Right lobe of liver (tissue), 6 donors: ENCODE measurements at regions not wholly inside any gene's neighbourhood (a gene's known extent, or its start where the extent isn't known, plus 50 kb on each side); places are given as distances from the start of the nearest gene placed in this dataset.

Experiments
- ATAC-seq, 4 donors: fragments of 200-7000 bp; cut with Tn5 transposase; one replicate each; pipeline ENCODE4 v1.9.1; 2020; ENCODE audit warnings: mild to moderate bottlenecking in 4 of 4, moderate library complexity in 4 of 4
- DNase-seq, 3 donors: peaks; one replicate each; pipeline ENCODE4 v3.0.0-alpha.2; 2020
- H3K27ac ChIP-seq, 3 donors: fragments of 200-600 bp; one replicate each; pipeline ENCODE4 v1.8.0; 2022
- H3K27me3 ChIP-seq, 2 donors: fragments of 200-600 bp; one replicate each; pipeline ENCODE4 v1.8.0; 2022
- H3K36me3 ChIP-seq, 4 donors: fragments of 200-600 bp; sonication (generic) in 1 of 4; one replicate each; pipeline versions ENCODE4 v1.5.1 to v1.8.0; 2017 to 2022; ENCODE audit warnings: control low read depth in 1 of 4
- H3K4me1 ChIP-seq, 4 donors: fragments of 200-600 bp; sonication (generic) in 1 of 4; one replicate each; pipeline versions ENCODE4 v1.5.1 to v1.8.0; 2017 to 2022; ENCODE audit warnings: control low read depth in 1 of 4
- H3K4me3 ChIP-seq, 3 donors: fragments of 200-600 bp; one replicate each; pipeline ENCODE4 v1.8.0; 2022
- H3K9me3 ChIP-seq, 4 donors: fragments of 200-600 bp; sonication (generic) in 1 of 4; one replicate each; pipeline versions ENCODE4 v1.5.1 to v1.8.0; 2017 to 2022; ENCODE audit warnings: control low read depth in 1 of 4
- CTCF ChIP-seq, 4 donors: fragments of 200-600 bp in 3 of 4; fragments of 450-650 bp in 1 of 4; IDR thresholded peaks; one replicate each; pipeline versions ENCODE4 v1.5.1 to v1.8.0; 2016 to 2022; ENCODE audit warnings: antibody characterized with exemption in 4 of 4, mild to moderate bottlenecking in 2 of 4
- POLR2A ChIP-seq: fragments of 450-650 bp; IDR thresholded peaks from one replicate; pipeline ENCODE4 v1.6.1; 2017; ENCODE audit warnings: antibody characterized with exemption, mild to moderate bottlenecking
- WGBS: methylation state at CpG from one replicate; pipeline ENCODE4 v1.1.6; 2018; ENCODE audit warnings: low coverage, low lambda C conversion rate; ENCODE audit not compliant: insufficient coverage; ENCODE audit errors: missing lambda C conversion rate; 5-methylcytosine and 5-hydroxymethylcytosine counted together
- intact Hi-C, 2 donors: fragments of 100-400 bp; cut with DNase I; formaldehyde crosslinking; loops; one replicate each; pipeline versions ENCODE4 v1.11.2 to v1.14.1; 2022
- donor health status: DM: no; HTN: yes; CAD: no.
- donor health status: DM: no; HTN: no; CAD: no.
- donor health status: DM: no; HTN: no; CAD: no.
- donor health status: DM: no; HTN: yes; CAD: no.
- donor health status: DM: no; HTN: yes; CAD: no.

DNA sequence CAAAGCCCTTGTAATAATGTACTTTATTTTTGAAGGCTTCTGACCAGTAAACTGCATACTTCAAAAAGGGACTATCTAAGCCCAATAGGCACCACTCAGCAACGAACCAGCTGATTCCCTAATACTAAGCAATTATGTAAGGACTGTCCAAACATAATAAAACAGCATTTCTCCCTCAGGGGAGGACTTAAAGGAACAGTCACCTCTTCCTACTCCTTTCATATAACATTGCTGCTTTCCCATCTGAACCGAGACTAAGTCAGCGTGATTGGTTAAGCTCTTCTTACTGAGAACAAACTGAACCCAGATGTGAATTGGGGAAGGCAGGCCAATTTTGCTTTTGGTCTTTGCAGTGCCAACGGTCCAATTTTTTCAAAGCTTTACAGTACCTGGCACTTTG lies 420.0 kb downstream of the METTL15 start:
- intact Hi-C loops = no loop called here
- Histone ChIP-seq H3K4me1 (no peaks in the 10 kb centered on the region), H3K27me3 (no peaks in the 10 kb centered on the region), H3K9me3 (peaks cover 0 to 4% (median 0%) of the 10 kb centered on the region in 4 donors), H3K27ac (no peak overlapping the region), H3K4me3 (no peak overlapping the region), H3K36me3 (no peaks in the 10 kb centered on the region)
- TF ChIP-seq CTCF (IDR thresholded peaks at IDR 0.05) (no peak), POLR2A (no peak)
- DNase-seq (no peak), ATAC-seq (no peak)
- 82% methylated on average over 4 of the region's 4 CpGs for WGBS

- H3K36me3 ChIP-seq = no peaks in the 10 kb centered on the region
- H3K27ac ChIP-seq = no peak overlapping the region
- TF ChIP-seq CTCF (IDR thresholded peaks at IDR 0.05) (no peak), POLR2A (no peak)
- DNase-seq (no peak), ATAC-seq (no peak)
- no peaks in the 10 kb centered on the region for H3K27me3 ChIP-seq
- H3K9me3 ChIP-seq = peaks cover 0 to 4% (median 0%) of the 10 kb centered on the region in 4 donors
- H3K4me1 ChIP-seq = no peaks in the 10 kb centered on the region
- WGBS = no CpG with 5 or more reads among the region's 1 CpG
- H3K4me3 ChIP-seq = no peak overlapping the region
- intact Hi-C loops = no loop called here
These were observed 418.2 kb downstream of the METTL15 start for GRCh38 chr11:28526406-28526751.

DNA sequence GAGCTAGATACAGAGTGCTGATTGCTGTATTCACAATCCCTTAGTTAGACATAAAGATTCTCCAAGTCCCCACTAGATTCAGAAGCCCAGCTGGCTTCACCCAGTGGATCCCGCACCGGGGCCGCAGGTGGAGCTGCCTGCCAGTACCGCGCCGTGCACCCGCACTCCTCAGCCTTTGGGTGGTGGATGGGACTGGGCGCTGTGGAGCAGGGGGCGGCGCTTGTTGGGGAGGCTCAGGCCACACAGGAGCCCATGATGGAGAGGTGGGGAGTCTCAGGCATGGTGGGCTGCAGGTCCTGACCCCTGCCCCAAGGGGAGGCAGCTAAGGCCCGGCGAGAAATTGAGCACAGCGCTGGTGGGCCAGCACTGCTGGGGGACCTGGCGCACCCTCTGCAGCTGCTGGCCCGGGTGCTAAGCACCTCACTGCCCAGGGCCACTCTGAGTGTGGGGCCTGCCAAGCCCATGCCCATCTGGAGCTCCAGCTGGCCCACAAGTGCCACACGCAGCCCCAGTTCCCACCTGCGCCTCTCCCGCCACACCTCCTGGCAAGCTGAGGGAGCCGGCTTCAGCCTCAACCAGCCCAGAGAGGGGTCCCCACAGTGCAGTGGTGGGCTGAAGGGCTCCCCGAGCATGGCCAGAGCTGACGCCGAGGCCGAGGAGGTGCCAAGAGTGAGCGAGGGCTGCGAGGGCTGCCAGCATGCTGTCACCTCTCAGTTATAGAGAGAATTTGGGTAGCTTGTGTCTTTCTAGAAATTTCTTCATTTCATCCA lies 417.6 kb downstream of the METTL15 start:
- DNase-seq = no peak
- Histone ChIP-seq H3K9me3 (peaks cover 0 to 4% (median 0%) of the 10 kb centered on the region in 4 donors), H3K4me1 (no peaks in the 10 kb centered on the region), H3K27ac (no peak overlapping the region), H3K36me3 (no peaks in the 10 kb centered on the region), H3K27me3 (no peaks in the 10 kb centered on the region), H3K4me3 (no peak overlapping the region)
- no peak for ATAC-seq
- TF ChIP-seq POLR2A (no peak), CTCF (IDR thresholded peaks at IDR 0.05) (no peak)
- WGBS = no CpG with 5 or more reads among the region's 25 CpGs
- intact Hi-C loops = no loop called here

GRCh38 chr11:28524098-28524497 lies 415.9 kb downstream of the METTL15 start:
- TF ChIP-seq CTCF (IDR thresholded peaks at IDR 0.05) = no peak
- TF ChIP-seq POLR2A = no peak
- ATAC-seq (no peak), DNase-seq (no peak)
- intact Hi-C loops = no loop called here
- Histone ChIP-seq H3K27ac (no peak overlapping the region), H3K27me3 (no peaks in the 10 kb centered on the region), H3K4me1 (no peaks in the 10 kb centered on the region), H3K4me3 (no peak overlapping the region), H3K36me3 (no peaks in the 10 kb centered on the region), H3K9me3 (peaks cover 0 to 4% (median 0%) of the 10 kb centered on the region in 4 donors)
- 75% methylated on average over 1 of the region's 1 CpG for WGBS

DNA sequence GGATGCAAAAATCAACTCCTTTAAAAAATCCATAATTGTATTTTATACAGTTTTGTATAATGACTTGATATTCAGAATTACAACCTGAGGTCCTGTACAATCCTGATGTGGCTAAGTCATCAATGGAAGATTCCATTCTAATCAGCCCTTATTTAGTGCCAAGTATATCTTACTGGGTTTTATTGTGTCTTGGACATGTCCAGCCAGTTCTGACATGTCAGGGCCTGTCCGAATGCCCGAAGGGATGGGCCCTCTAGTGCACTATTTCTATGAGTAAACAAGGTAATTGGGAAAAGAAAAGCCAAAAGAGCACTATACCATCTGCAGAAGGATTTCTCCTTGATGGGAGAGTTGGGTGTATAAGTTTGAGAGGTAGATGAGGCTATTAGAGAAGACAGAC lies 412.9 kb downstream of the METTL15 start:
- Histone ChIP-seq H3K4me3 (no peak overlapping the region), H3K27ac (no peak overlapping the region), H3K9me3 (no peaks in the 10 kb centered on the region), H3K27me3 (no peaks in the 10 kb centered on the region), H3K36me3 (no peaks in the 10 kb centered on the region), H3K4me1 (no peaks in the 10 kb centered on the region)
- intact Hi-C loops = no loop called here
- TF ChIP-seq POLR2A (no peak), CTCF (IDR thresholded peaks at IDR 0.05) (no peak)
- ATAC-seq (no peak), DNase-seq (no peak)
- 81% methylated on average over 2 of the region's 2 CpGs for WGBS
